H1 (cell line): ENCODE measurements at regions not wholly inside any gene's neighbourhood (a gene's known extent, or its start where the extent isn't known, plus 50 kb on each side); places are given as distances from the start of the nearest gene placed in this dataset.

Experiments
- BACH1 ChIP-seq: IDR thresholded peaks from 2 replicates; pipeline ENCODE4 v1.6.1; 2012; ENCODE audit warnings: low read length, improper control_type of control experiment
- KDM4A ChIP-seq: IDR thresholded peaks from one replicate; pipeline ENCODE4 v1.7.1; 2012; ENCODE audit warnings: low read depth, mild to moderate bottlenecking, moderate library complexity, low read length, inconsistent platforms; ENCODE audit not compliant: severe bottlenecking
- MAX ChIP-seq: IDR thresholded peaks from 2 replicates; pipeline ENCODE4 v1.6.1; 2012; ENCODE audit warnings: inconsistent platforms
- SP2 ChIP-seq: IDR thresholded peaks from 2 replicates; pipeline ENCODE4 v1.6.1; 2012; ENCODE audit warnings: mild to moderate bottlenecking, low read length, inconsistent platforms

DNA sequence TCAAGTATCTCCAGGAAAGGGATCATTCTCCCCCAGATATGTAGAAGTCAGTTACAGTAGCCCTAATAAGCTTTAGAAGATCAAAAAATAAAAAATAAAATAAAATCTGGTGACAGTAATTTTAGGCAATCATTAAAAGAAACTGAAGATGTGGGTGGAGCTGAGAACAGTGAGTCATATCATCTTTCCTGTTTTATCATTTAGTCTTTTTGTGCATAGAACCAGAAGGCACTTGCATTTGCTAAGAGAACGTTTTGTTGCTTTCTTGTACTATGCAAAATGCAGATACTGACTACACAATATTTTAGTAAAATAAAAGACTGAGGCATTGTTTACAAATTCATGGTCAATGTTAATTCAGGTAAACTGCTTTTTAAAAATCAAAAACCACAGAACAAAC is 497.4 kb upstream of the EPHA7 start (continued):
- TF ChIP-seq BACH1 (no peak), SP2 (no peak), KDM4A (no peak), MAX (no peak)
- TF ChIP-seq, all 59 proteins: peak for 0
